CD14-positive monocyte (primary cell): ENCODE measurements at regions not wholly inside any gene's neighbourhood (a gene's known extent, or its start where the extent isn't known, plus 50 kb on each side); places are given as distances from the start of the nearest gene placed in this dataset.

ENCODE experiments used
- DNase-seq, 3 donors: peaks; one replicate each; pipeline ENCODE4 v3.0.0-alpha.2; 2011 to 2022
- H2AFZ ChIP-seq: 2 replicates; pipeline ENCODE4 v1.6.0; 2012; ENCODE audit warnings: mild to moderate bottlenecking, low read depth, low read length, inconsistent platforms; ENCODE audit not compliant: insufficient read depth, poor library complexity, severe bottlenecking
- H3K27ac ChIP-seq, 2 donors: 1 replicate in 1 of 2; 2 replicates in 1 of 2; pipeline ENCODE4 v1.5.1; 2012 to 2013; ENCODE audit warnings: low read length in 2 of 2, control low read depth in 1 of 2, inconsistent platforms in 1 of 2, low read depth in 1 of 2, mild to moderate bottlenecking in 1 of 2
- H3K27me3 ChIP-seq, 2 donors: one replicate each; pipeline versions ENCODE4 v1.6.0 to v1.6.1; 2011 to 2013; ENCODE audit warnings: low read length in 2 of 2; ENCODE audit not compliant: control insufficient read depth in 2 of 2, insufficient read depth in 2 of 2
- H3K36me3 ChIP-seq, 2 donors: replicated peaks in 1 of 2; 1 replicate in 1 of 2; 2 replicates in 1 of 2; pipeline versions ENCODE4 v1.5.1 to v1.6.1; 2012 to 2013; ENCODE audit warnings: low read length in 2 of 2, control low read depth in 1 of 2, inconsistent platforms in 1 of 2, mild to moderate bottlenecking in 1 of 2; ENCODE audit not compliant: insufficient read depth in 2 of 2, control insufficient read depth in 1 of 2
- H3K4me1 ChIP-seq, 2 donors: 1 replicate in 1 of 2; 2 replicates in 1 of 2; pipeline versions ENCODE4 v1.5.1 to v1.6.1; 2012 to 2013; ENCODE audit warnings: low read length in 2 of 2, control low read depth in 1 of 2, inconsistent platforms in 1 of 2, mild to moderate bottlenecking in 1 of 2, moderate library complexity in 1 of 2; ENCODE audit not compliant: insufficient read depth in 2 of 2, control insufficient read depth in 1 of 2
- H3K4me2 ChIP-seq: replicated peaks from 2 replicates; pipeline ENCODE3; 2012; ENCODE audit warnings: low read length, moderate library complexity, mild to moderate bottlenecking; ENCODE audit not compliant: poor library complexity, severe bottlenecking; ENCODE audit errors: extremely low read depth
- H3K4me3 ChIP-seq, 3 experiments: fragments of 200-600 bp in 1 of 3; sonication (generic) in 1 of 3; replicated peaks in 1 of 3; 1 replicate in 2 of 3; 2 replicates in 1 of 3; pipeline ENCODE4 v1.5.1; 2011 to 2013; ENCODE audit warnings: low read length in 3 of 3, mild to moderate bottlenecking in 3 of 3, control low read depth in 2 of 3, low read depth in 2 of 3, inconsistent platforms in 1 of 3, moderate library complexity in 1 of 3
- H3K79me2 ChIP-seq: 2 replicates; pipeline ENCODE4 v1.6.0; 2012; ENCODE audit warnings: mild to moderate bottlenecking, control low read depth, inconsistent platforms, low read length, moderate library complexity; ENCODE audit not compliant: insufficient read depth
- H3K9ac ChIP-seq: 2 replicates; pipeline ENCODE4 v1.6.0; 2017; ENCODE audit warnings: low read length, mild to moderate bottlenecking; ENCODE audit not compliant: insufficient read depth, poor library complexity, severe bottlenecking
- H3K9me3 ChIP-seq, 2 donors: replicated peaks in 1 of 2; 1 replicate in 1 of 2; 2 replicates in 1 of 2; pipeline versions ENCODE4 v1.5.1 to v1.6.1; 2012 to 2013; ENCODE audit warnings: low read length in 2 of 2, control low read depth in 1 of 2; ENCODE audit not compliant: control insufficient read depth in 1 of 2, insufficient read depth in 1 of 2
- H4K20me1 ChIP-seq: 2 replicates; pipeline ENCODE4 v1.6.0; 2012; ENCODE audit warnings: mild to moderate bottlenecking, low read length, control low read depth, moderate library complexity; ENCODE audit not compliant: insufficient read depth
- H3K27ac Mint-ChIP-seq, 7 donors: one replicate each; pipeline ENCODE4 v1.8.0; 2020; ENCODE audit warnings: mild to moderate bottlenecking in 7 of 7, mixed read lengths in 7 of 7, moderate library complexity in 6 of 7, inconsistent platforms in 2 of 7
- H3K27me3 Mint-ChIP-seq, 3 donors: one replicate each; pipeline ENCODE4 v1.8.0; 2021 to 2022; ENCODE audit warnings: low read depth in 3 of 3, mild to moderate bottlenecking in 3 of 3, mixed read lengths in 3 of 3, moderate library complexity in 3 of 3, inconsistent platforms in 1 of 3
- H3K36me3 Mint-ChIP-seq, 2 donors: one replicate each; pipeline ENCODE4 v1.8.0; 2020; ENCODE audit warnings: mixed read lengths in 2 of 2, inconsistent platforms in 1 of 2, mild to moderate bottlenecking in 1 of 2
- H3K4me1 Mint-ChIP-seq: one replicate; pipeline ENCODE4 v1.8.0; 2020; ENCODE audit warnings: mild to moderate bottlenecking, mixed read lengths
- H3K4me3 Mint-ChIP-seq, 2 donors: one replicate each; pipeline ENCODE4 v1.8.0; 2020; ENCODE audit warnings: mild to moderate bottlenecking in 2 of 2, mixed read lengths in 2 of 2, moderate library complexity in 1 of 2
- H3K9me3 Mint-ChIP-seq, 7 donors: one replicate each; pipeline ENCODE4 v1.8.0; 2020 to 2022; ENCODE audit warnings: mixed read lengths in 7 of 7, mild to moderate bottlenecking in 6 of 7, moderate library complexity in 6 of 7, inconsistent platforms in 2 of 7
- CTCF ChIP-seq: fragments of 200-600 bp; IDR thresholded peaks from one replicate; pipeline ENCODE4 v1.8.0; 2022; ENCODE audit warnings: antibody characterized with exemption, mild to moderate bottlenecking
- WGBS: methylation state at CpG from one replicate; pipeline ENCODE4 v1.1.5; 2013; ENCODE audit warnings: missing lambda C conversion rate; ENCODE audit not compliant: insufficient coverage; 5-methylcytosine and 5-hydroxymethylcytosine counted together
- intact Hi-C, 2 donors: fragments of 100-400 bp; cut with micrococcal nuclease; formaldehyde crosslinking; loops; one replicate each; pipeline versions ENCODE4 v1.15.0 to v1.15.1; 2023

- no peaks in the 10 kb centered on the region for H3K4me1 Mint-ChIP-seq
- no peak for TF ChIP-seq CTCF
- no peaks in the 10 kb centered on the region for H3K27me3 Mint-ChIP-seq
- Histone ChIP-seq H3K9me3 (peaks cover 20 to 29% of the 10 kb centered on the region in 2 donors), H3K27me3 (no peaks in the 10 kb centered on the region), H3K36me3 (no peaks in the 10 kb centered on the region), H2AFZ (no peak overlapping the region), H3K4me2 (no peak overlapping the region), H3K27ac (no peak overlapping the region), H3K4me3 (no peak overlapping the region), H3K79me2 (no peaks in the 10 kb centered on the region), H4K20me1 (no peaks in the 10 kb centered on the region), H3K9ac (no peak overlapping the region), H3K4me1 (no peaks in the 10 kb centered on the region)
- H3K4me3 Mint-ChIP-seq: no peak overlapping the region
- intact Hi-C loops: no loop called here
- H3K36me3 Mint-ChIP-seq: no peaks in the 10 kb centered on the region
- no peak overlapping the region for H3K27ac Mint-ChIP-seq
- WGBS: no CpG with 5 or more reads among the region's 3 CpGs
- H3K9me3 Mint-ChIP-seq: peaks cover 1 to 14% (median 7%) of the 10 kb centered on the region in 7 donors
- DNase-seq: no peak
Measured at GRCh38 chr7:46511442-46512215, 590.6 kb upstream of the IGFBP3 start.

GRCh38 chr7:46508583-46508982 lies 587.5 kb upstream of the IGFBP3 start:
- no peak overlapping the region for H3K4me3 Mint-ChIP-seq
- intact Hi-C loops: no loop called here
- no peak overlapping the region for H3K27ac Mint-ChIP-seq
- H3K36me3 Mint-ChIP-seq: no peaks in the 10 kb centered on the region
- H3K27me3 Mint-ChIP-seq: no peaks in the 10 kb centered on the region
- Histone ChIP-seq H3K4me3 (no peak overlapping the region), H3K27me3 (no peaks in the 10 kb centered on the region), H3K4me2 (no peak overlapping the region), H3K9ac (no peak overlapping the region), H3K4me1 (no peaks in the 10 kb centered on the region), H2AFZ (no peak overlapping the region), H3K27ac (no peak overlapping the region), H4K20me1 (no peaks in the 10 kb centered on the region), H3K9me3 (peaks cover 10 to 26% of the 10 kb centered on the region in 2 donors), H3K79me2 (no peaks in the 10 kb centered on the region), H3K36me3 (no peaks in the 10 kb centered on the region)
- no peaks in the 10 kb centered on the region for H3K4me1 Mint-ChIP-seq
- WGBS: no CpG with 5 or more reads among the region's 2 CpGs
- TF ChIP-seq CTCF: no peak
- H3K9me3 Mint-ChIP-seq: peaks cover 2 to 13% (median 3%) of the 10 kb centered on the region in 7 donors
- no peak for DNase-seq
